ENCODE measurements at regions not wholly inside any gene's neighbourhood (a gene's known extent, or its start where the extent isn't known, plus 50 kb on each side); places are given as distances from the start of the nearest gene placed in this dataset.

DNA sequence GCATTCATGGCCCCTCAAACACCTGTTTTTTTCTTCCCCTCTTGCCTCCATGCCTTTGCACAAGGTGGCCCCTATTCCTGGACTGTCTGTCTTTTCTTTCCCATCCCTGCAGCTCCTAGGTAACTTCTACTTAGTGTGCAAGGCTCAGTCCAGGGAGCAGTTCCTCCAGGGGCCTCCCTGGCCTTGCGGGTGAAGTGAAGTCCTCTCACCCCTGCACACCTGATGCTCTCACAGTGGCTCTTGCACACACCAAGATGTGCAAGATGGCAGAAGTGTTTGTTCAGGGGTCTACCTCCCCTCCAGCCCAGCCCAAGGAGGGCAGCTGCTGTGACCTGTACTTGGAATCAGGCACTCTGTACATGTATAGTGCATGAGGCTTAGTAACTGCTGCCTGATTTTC lies 236.8 kb upstream of the HS6ST1 start:
- TF ChIP-seq, protein P1, sequence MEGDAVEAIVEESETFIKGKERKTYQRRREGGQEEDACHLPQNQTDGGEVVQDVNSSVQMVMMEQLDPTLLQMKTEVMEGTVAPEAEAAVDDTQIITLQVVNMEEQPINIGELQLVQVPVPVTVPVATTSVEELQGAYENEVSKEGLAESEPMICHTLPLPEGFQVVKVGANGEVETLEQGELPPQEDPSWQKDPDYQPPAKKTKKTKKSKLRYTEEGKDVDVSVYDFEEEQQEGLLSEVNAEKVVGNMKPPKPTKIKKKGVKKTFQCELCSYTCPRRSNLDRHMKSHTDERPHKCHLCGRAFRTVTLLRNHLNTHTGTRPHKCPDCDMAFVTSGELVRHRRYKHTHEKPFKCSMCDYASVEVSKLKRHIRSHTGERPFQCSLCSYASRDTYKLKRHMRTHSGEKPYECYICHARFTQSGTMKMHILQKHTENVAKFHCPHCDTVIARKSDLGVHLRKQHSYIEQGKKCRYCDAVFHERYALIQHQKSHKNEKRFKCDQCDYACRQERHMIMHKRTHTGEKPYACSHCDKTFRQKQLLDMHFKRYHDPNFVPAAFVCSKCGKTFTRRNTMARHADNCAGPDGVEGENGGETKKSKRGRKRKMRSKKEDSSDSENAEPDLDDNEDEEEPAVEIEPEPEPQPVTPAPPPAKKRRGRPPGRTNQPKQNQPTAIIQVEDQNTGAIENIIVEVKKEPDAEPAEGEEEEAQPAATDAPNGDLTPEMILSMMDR (IDR thresholded peaks at IDR 0.05): no peak
- TF ChIP-seq EP300 (IDR thresholded peaks at IDR 0.05): no peak

Data from ovary (tissue), 3 donors.